ENCODE measurements at regions not wholly inside any gene's neighbourhood (a gene's known extent, or its start where the extent isn't known, plus 50 kb on each side); places are given as distances from the start of the nearest gene placed in this dataset.

GRCh38 chr12:98002887-98003493, 512.4 kb upstream of the TMPO start:
- FAIRE-seq: peak; percentile 91
- ChIA-PET RAD21 (ENCODE audit: unreplicated experiment) (interaction anchor here (1.2 to 1.6 kb wide), 4 partner anchors 153 to 340 kb away, joined by 3 to 6 read pairs (median 4); no protein-coding TSS in a partner anchor), POLR2A (no interaction called here), SMC1A (ENCODE audit: uncharacterized antibody, unreplicated experiment) (interaction anchor here (0.6 to 1.4 kb wide), 11 partner anchors 14 to 396 kb away, joined by 3 to 6 read pairs (median 4); no protein-coding TSS in a partner anchor), CTCF (interaction anchor here (0.6 to 1.8 kb wide), 14 partner anchors 8 to 1013 kb away, joined by 3 to 7 read pairs (median 3); no protein-coding TSS in a partner anchor)
- H3K9me3 ChIP-seq (replicated peaks; ENCODE audit: control insufficient read depth, insufficient read depth, low read length): no peaks in the 10 kb centered on the region
- no peaks in the 10 kb centered on the region; a peak in 1 of 4 replicates for H3K27me3 ChIP-seq (replicated peaks in 1 of 2; ENCODE audit: control insufficient read depth in 2 of 2, insufficient read depth in 2 of 2, low read length in 1 of 2)
- no peaks in the 10 kb centered on the region for H4K20me1 ChIP-seq (ENCODE audit: control insufficient read depth, insufficient read depth)
- TF ChIP-seq, protein P1, sequence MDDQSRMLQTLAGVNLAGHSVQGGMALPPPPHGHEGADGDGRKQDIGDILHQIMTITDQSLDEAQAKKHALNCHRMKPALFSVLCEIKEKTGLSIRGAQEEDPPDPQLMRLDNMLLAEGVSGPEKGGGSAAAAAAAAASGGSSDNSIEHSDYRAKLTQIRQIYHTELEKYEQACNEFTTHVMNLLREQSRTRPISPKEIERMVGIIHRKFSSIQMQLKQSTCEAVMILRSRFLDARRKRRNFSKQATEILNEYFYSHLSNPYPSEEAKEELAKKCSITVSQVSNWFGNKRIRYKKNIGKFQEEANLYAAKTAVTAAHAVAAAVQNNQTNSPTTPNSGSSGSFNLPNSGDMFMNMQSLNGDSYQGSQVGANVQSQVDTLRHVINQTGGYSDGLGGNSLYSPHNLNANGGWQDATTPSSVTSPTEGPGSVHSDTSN (IDR thresholded peaks at IDR 0.05; ENCODE audit: insufficient replicate concordance, low read depth, low read length): no peak
- TF ChIP-seq RAD21 (IDR thresholded peaks at IDR 0.05; ENCODE audit: insufficient read depth, low read depth, low read length) (peak; percentile 58), SMC3 (IDR thresholded peaks at IDR 0.05; ENCODE audit: borderline replicate concordance, low read length) (peak; percentile 46; the same call in 1 of the 2 replicates), CTCF (IDR thresholded peaks at IDR 0.05 in 2 of 3, conservative IDR thresholded peaks at IDR 0.05 in 1 of 3; ENCODE audit: control insufficient read depth in 2 of 3, extremely low read depth in 1 of 3, insufficient read depth in 1 of 3, low read depth in 3 of 3, low read length in 3 of 3) (peak; percentile 52 to 60 (median 56); a peak in 5 of 6 replicates), RUNX3 (IDR thresholded peaks at IDR 0.05; ENCODE audit: low read length) (peak; percentile 38; the same call in 1 of the 2 replicates), SUPT20H (IDR thresholded peaks at IDR 0.05; ENCODE audit: borderline replicate concordance, control insufficient read depth, low read depth, low read length) (no peak), TCF7 (IDR thresholded peaks at IDR 0.05; ENCODE audit: borderline replicate concordance) (no peak)
- TF ChIP-seq, protein P2, sequence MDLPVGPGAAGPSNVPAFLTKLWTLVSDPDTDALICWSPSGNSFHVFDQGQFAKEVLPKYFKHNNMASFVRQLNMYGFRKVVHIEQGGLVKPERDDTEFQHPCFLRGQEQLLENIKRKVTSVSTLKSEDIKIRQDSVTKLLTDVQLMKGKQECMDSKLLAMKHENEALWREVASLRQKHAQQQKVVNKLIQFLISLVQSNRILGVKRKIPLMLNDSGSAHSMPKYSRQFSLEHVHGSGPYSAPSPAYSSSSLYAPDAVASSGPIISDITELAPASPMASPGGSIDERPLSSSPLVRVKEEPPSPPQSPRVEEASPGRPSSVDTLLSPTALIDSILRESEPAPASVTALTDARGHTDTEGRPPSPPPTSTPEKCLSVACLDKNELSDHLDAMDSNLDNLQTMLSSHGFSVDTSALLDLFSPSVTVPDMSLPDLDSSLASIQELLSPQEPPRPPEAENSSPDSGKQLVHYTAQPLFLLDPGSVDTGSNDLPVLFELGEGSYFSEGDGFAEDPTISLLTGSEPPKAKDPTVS (IDR thresholded peaks at IDR 0.05; ENCODE audit: low read depth, low read length): no peak
- H3K36me3 ChIP-seq (ENCODE audit: control insufficient read depth in 2 of 2, insufficient read depth in 2 of 2, low read length in 1 of 2): no peaks in the 10 kb centered on the region
- intact Hi-C loops (cut with micrococcal nuclease; ENCODE audit: unreplicated experiment): loop anchor here (1.0 to 5.0 kb wide), 3 partner anchors 329 to 394 kb away; no protein-coding TSS in a partner anchor
- ATAC-seq: peak; percentile 91
- no peak overlapping the region for H3K27ac ChIP-seq (ENCODE audit: control insufficient read depth, insufficient read depth)
- no peaks in the 10 kb centered on the region for H3K4me1 ChIP-seq (ENCODE audit: control insufficient read depth, insufficient read depth, low read length)
- H3K4me3 ChIP-seq: no peak overlapping the region
- no peak overlapping the region for H3K4me2 ChIP-seq (ENCODE audit: control insufficient read depth, insufficient read depth)
- BruUV-seq (replicated peaks): no TSS peak
- WGBS (ENCODE audit: insufficient coverage, insufficient replicate concordance, low lambda C conversion rate, missing lambda C conversion rate): 8% methylated on average over 9 of the region's 9 CpGs
- no peak overlapping the region for H2AFZ ChIP-seq (ENCODE audit: control insufficient read depth, low read depth, low read length)
- H3K79me2 ChIP-seq (ENCODE audit: control insufficient read depth, insufficient read depth, low read length): no peaks in the 10 kb centered on the region
- in situ Hi-C loops (cut with MboI): no loop called here
- no peak for DNase-seq (ENCODE audit: low read depth, low spot score)
- no peak overlapping the region for H3K9ac ChIP-seq (ENCODE audit: control insufficient read depth, insufficient read depth, low read length)
